Neural cell (in vitro differentiated cells): ENCODE measurements at regions not wholly inside any gene's neighbourhood (a gene's known extent, or its start where the extent isn't known, plus 50 kb on each side); places are given as distances from the start of the nearest gene placed in this dataset.

Source experiments
- CTCF ChIP-seq: fragments of 450-650 bp; IDR thresholded peaks from 2 replicates; pipeline ENCODE4 v1.5.1; 2014; ENCODE audit warnings: antibody characterized with exemption, mild to moderate bottlenecking, moderate library complexity; ENCODE audit not compliant: poor library complexity, severe bottlenecking
- EP300 ChIP-seq: fragments of 450-650 bp; conservative IDR thresholded peaks from 2 replicates; pipeline ENCODE4 v1.6.1; 2014; ENCODE audit warnings: antibody characterized with exemption, mild to moderate bottlenecking, moderate library complexity; ENCODE audit not compliant: poor library complexity, severe bottlenecking
- EZH2 ChIP-seq: fragments of 200-600, 300-800 bp; shearing (Covaris generic), sonication (generic); IDR thresholded peaks from 2 replicates; pipeline ENCODE4 v1.6.1; 2014; ENCODE audit warnings: antibody characterized with exemption, low read length, borderline replicate concordance, mild to moderate bottlenecking; ENCODE audit not compliant: insufficient read depth, poor library complexity, severe bottlenecking
- POLR2AphosphoS5 ChIP-seq: IDR thresholded peaks from 2 replicates; pipeline ENCODE4 v1.6.1; 2012
- REST ChIP-seq: IDR thresholded peaks from 2 replicates; pipeline ENCODE4 v1.6.1; 2012; ENCODE audit warnings: borderline replicate concordance

- TF ChIP-seq CTCF (no peak), EZH2 (no peak), POLR2AphosphoS5 (no peak), REST (no peak), EP300 (no peak)
Measured at GRCh38 chr5:42035526-42035925, 110.4 kb downstream of the FBXO4 start.
